H1 (cell line): ENCODE measurements at regions not wholly inside any gene's neighbourhood (a gene's known extent, or its start where the extent isn't known, plus 50 kb on each side); places are given as distances from the start of the nearest gene placed in this dataset.

ENCODE experiments used
- CTCF ChIA-PET: fragments of 300-600 bp; sonication (Branson Sonifier 250); formaldehyde crosslinking; loops from one replicate; lab custom pipeline; 2021; ENCODE audit not compliant: partially characterized antibody; lab: Charles Lee
- POLR2A ChIA-PET: fragments of 300-600 bp; sonication (Branson Sonifier 250); formaldehyde crosslinking; loops from one replicate; lab custom pipeline; 2021; ENCODE audit warnings: inconsistent platforms; ENCODE audit not compliant: partially characterized antibody; lab: Charles Lee
- DNase-seq, 2 experiments: peaks; one replicate each; pipeline versions ENCODE4 v3.0.0 to v3.0.0-alpha.2; 2010 to 2022; ENCODE audit warnings: low spot score in 2 of 2, low read depth in 1 of 2, mixed read lengths in 1 of 2
- FAIRE-seq: peaks from 2 replicates; lab custom pipeline; 2011; peaks lifted over from hg19 to GRCh38; lab: Jason Lieb, UNC
- H2AFZ ChIP-seq: 2 replicates; pipeline ENCODE4 v1.8.1; 2012; ENCODE audit warnings: low read length, inconsistent platforms
- H2AK5ac ChIP-seq: 2 replicates; pipeline ENCODE4 v1.6.1; 2013; ENCODE audit warnings: low read depth, low read length
- H2BK120ac ChIP-seq: replicated peaks from 2 replicates; pipeline ENCODE3; 2013; ENCODE audit warnings: low read depth, low read length, inconsistent platforms
- H2BK12ac ChIP-seq: 2 replicates; pipeline ENCODE4 v1.6.1; 2013; ENCODE audit warnings: low read depth, low read length
- H2BK15ac ChIP-seq: 2 replicates; pipeline ENCODE4 v1.6.1; 2013; ENCODE audit warnings: low read length
- H2BK20ac ChIP-seq: 2 replicates; pipeline ENCODE4 v1.6.1; 2013; ENCODE audit warnings: low read length
- H2BK5ac ChIP-seq: 2 replicates; pipeline ENCODE4 v1.6.1; 2013; ENCODE audit warnings: low read depth, low read length
- H3K14ac ChIP-seq: 2 replicates; pipeline ENCODE4 v1.6.1; 2013; ENCODE audit warnings: inconsistent platforms; ENCODE audit not compliant: insufficient read length
- H3K18ac ChIP-seq: 2 replicates; pipeline ENCODE4 v1.6.1; 2013; ENCODE audit warnings: low read length; ENCODE audit errors: extremely low read depth
- H3K23ac ChIP-seq: 2 replicates; pipeline ENCODE4 v1.6.1; 2013; ENCODE audit warnings: inconsistent platforms; ENCODE audit not compliant: insufficient read length
- H3K23me2 ChIP-seq: 2 replicates; pipeline ENCODE4 v1.6.1; 2013; ENCODE audit warnings: low read depth, low read length
- H3K27ac ChIP-seq: 2 replicates; pipeline ENCODE4 v1.6.1; 2011; ENCODE audit warnings: low read depth, low read length, inconsistent platforms
- H3K27me3 ChIP-seq, 4 experiments: replicated peaks in 1 of 4; 1 replicate in 1 of 4; 2 replicates in 3 of 4; pipeline versions ENCODE4 v1.6.1 to v1.8.1; 2011 to 2013; ENCODE audit warnings: low read length in 3 of 4, mild to moderate bottlenecking in 3 of 4, inconsistent platforms in 2 of 4, mixed read lengths in 2 of 4, moderate library complexity in 1 of 4; ENCODE audit not compliant: control insufficient read depth in 3 of 4, insufficient read depth in 3 of 4; ENCODE audit errors: extremely low read depth in 1 of 4
- H3K36me3 ChIP-seq, 4 experiments: 2 replicates each; pipeline versions ENCODE4 v1.6.1 to v1.8.1; 2011 to 2013; ENCODE audit warnings: mild to moderate bottlenecking in 4 of 4, low read length in 3 of 4, moderate library complexity in 2 of 4, control low read depth in 1 of 4, inconsistent platforms in 1 of 4; ENCODE audit not compliant: insufficient read depth in 4 of 4, control insufficient read depth in 2 of 4
- H3K4ac ChIP-seq: replicated peaks from 2 replicates; pipeline ENCODE3; 2013; ENCODE audit warnings: low read length, low read depth, mixed read lengths, inconsistent platforms; ENCODE audit not compliant: insufficient read length
- H3K4me1 ChIP-seq, 4 experiments: replicated peaks in 1 of 4; 1 replicate in 1 of 4; 2 replicates in 3 of 4; pipeline versions ENCODE4 v1.6.1 to v1.8.1; 2011 to 2013; ENCODE audit warnings: low read length in 3 of 4, inconsistent platforms in 2 of 4, mixed read lengths in 1 of 4; ENCODE audit not compliant: insufficient read depth in 4 of 4, control insufficient read depth in 3 of 4
- H3K4me2 ChIP-seq, 2 experiments: 2 replicates each; pipeline versions ENCODE4 v1.6.1 to v1.8.1; 2011 to 2013; ENCODE audit warnings: low read depth in 2 of 2, low read length in 2 of 2, control low read depth in 1 of 2, inconsistent platforms in 1 of 2, mild to moderate bottlenecking in 1 of 2; ENCODE audit not compliant: insufficient read depth in 1 of 2
- H3K4me3 ChIP-seq, 4 experiments: fragments of 200-600, 300-600 bp in 1 of 4; sonication (generic), shearing (Covaris generic), sonication (Bioruptor Twin) in 1 of 4; 2 replicates each; pipeline versions ENCODE4 v1.5.1 to v1.8.1; 2011 to 2016; ENCODE audit warnings: low read length in 4 of 4, low read depth in 3 of 4, control low read depth in 2 of 4, inconsistent platforms in 2 of 4, mild to moderate bottlenecking in 2 of 4, mixed read lengths in 1 of 4, moderate library complexity in 1 of 4; ENCODE audit not compliant: insufficient read depth in 2 of 4; ENCODE audit errors: extremely low read depth in 1 of 4
- H3K56ac ChIP-seq: replicated peaks from 2 replicates; pipeline ENCODE3; 2013; ENCODE audit warnings: low read depth, mild to moderate bottlenecking, mixed read lengths, low read length, inconsistent platforms; ENCODE audit not compliant: insufficient read length
- H3K79me1 ChIP-seq: 2 replicates; pipeline ENCODE4 v1.6.1; 2013; ENCODE audit warnings: low read depth, low read length, control low read depth
- H3K79me2 ChIP-seq, 2 experiments: 2 replicates each; pipeline versions ENCODE4 v1.6.1 to v1.8.1; 2012 to 2013; ENCODE audit warnings: low read length in 2 of 2, mild to moderate bottlenecking in 2 of 2, inconsistent platforms in 1 of 2; ENCODE audit not compliant: insufficient read depth in 2 of 2, control insufficient read depth in 1 of 2
- H3K9ac ChIP-seq, 4 experiments: replicated peaks in 1 of 4; 1 replicate in 1 of 4; 2 replicates in 3 of 4; pipeline versions ENCODE4 v1.6.1 to v1.8.1; 2011 to 2013; ENCODE audit warnings: low read depth in 3 of 4, low read length in 3 of 4, control low read depth in 2 of 4, mild to moderate bottlenecking in 2 of 4, moderate library complexity in 2 of 4, inconsistent platforms in 1 of 4; ENCODE audit errors: extremely low read depth in 1 of 4
- H3K9me3 ChIP-seq, 2 experiments: 2 replicates each; pipeline versions ENCODE4 v1.6.1 to v1.8.1; 2012 to 2013; ENCODE audit warnings: mild to moderate bottlenecking in 2 of 2, moderate library complexity in 2 of 2, control low read depth in 1 of 2, inconsistent platforms in 1 of 2, low read depth in 1 of 2, low read length in 1 of 2, mixed read lengths in 1 of 2; ENCODE audit not compliant: insufficient read depth in 2 of 2
- H4K20me1 ChIP-seq, 2 experiments: replicated peaks in 1 of 2; 2 replicates each; pipeline versions ENCODE3 to v1.8.1; 2011 to 2013; ENCODE audit warnings: inconsistent platforms in 2 of 2, low read length in 2 of 2, mild to moderate bottlenecking in 1 of 2; ENCODE audit not compliant: insufficient read depth in 2 of 2, control insufficient read depth in 1 of 2
- H4K5ac ChIP-seq: 2 replicates; pipeline ENCODE4 v1.6.1; 2013; ENCODE audit warnings: low read length, low read depth, mixed read lengths, inconsistent platforms; ENCODE audit not compliant: insufficient read length
- H4K8ac ChIP-seq: 2 replicates; pipeline ENCODE4 v1.8.0; 2013; ENCODE audit warnings: mild to moderate bottlenecking, moderate library complexity, low read length, inconsistent platforms; ENCODE audit not compliant: insufficient read depth; ENCODE audit errors: extremely low read depth
- H4K91ac ChIP-seq: replicated peaks from 2 replicates; pipeline ENCODE3; 2013; ENCODE audit warnings: low read length, mixed read lengths, inconsistent platforms; ENCODE audit not compliant: insufficient read length
- BRCA1 ChIP-seq: IDR thresholded peaks from 2 replicates; pipeline ENCODE4 v1.6.1; 2012; ENCODE audit warnings: low read depth, low read length, improper control_type of control experiment
- CHD2 ChIP-seq: IDR thresholded peaks from 2 replicates; pipeline ENCODE4 v1.6.1; 2012; ENCODE audit warnings: low read length, improper control_type of control experiment
- CREB1 ChIP-seq: IDR thresholded peaks from 2 replicates; pipeline ENCODE4 v1.6.1; 2012; ENCODE audit warnings: inconsistent platforms
- CTBP2 ChIP-seq: IDR thresholded peaks from 2 replicates; pipeline ENCODE4 v1.7.0; 2011; ENCODE audit warnings: borderline replicate concordance, mild to moderate bottlenecking, moderate library complexity, mixed read lengths, low read length; ENCODE audit not compliant: insufficient read depth, insufficient read length
- GTF2F1 ChIP-seq: IDR thresholded peaks from 2 replicates; pipeline ENCODE4 v1.6.1; 2012; ENCODE audit warnings: low read depth, low read length, improper control_type of control experiment, borderline replicate concordance
- JUN ChIP-seq: IDR thresholded peaks from 2 replicates; pipeline ENCODE4 v1.6.1; 2011; ENCODE audit warnings: low read depth, mild to moderate bottlenecking, improper control_type of control experiment, low read length
- KDM4A ChIP-seq: IDR thresholded peaks from one replicate; pipeline ENCODE4 v1.7.1; 2012; ENCODE audit warnings: low read depth, mild to moderate bottlenecking, moderate library complexity, low read length, inconsistent platforms; ENCODE audit not compliant: severe bottlenecking
- MAFK ChIP-seq: IDR thresholded peaks from 2 replicates; pipeline ENCODE4 v1.6.1; 2012; ENCODE audit warnings: low read depth, mild to moderate bottlenecking, improper control_type of control experiment, low read length
- POLR2A ChIP-seq, 2 experiments: IDR thresholded peaks; 1 replicate in 1 of 2; 2 replicates in 1 of 2; pipeline ENCODE4 v1.6.1; 2011; ENCODE audit warnings: low read depth in 2 of 2, low read length in 2 of 2, mild to moderate bottlenecking in 2 of 2; ENCODE audit errors: control extremely low read depth in 1 of 2
- POLR2AphosphoS5 ChIP-seq: IDR thresholded peaks from 2 replicates; pipeline ENCODE4 v1.6.1; 2011; ENCODE audit warnings: low read depth, low read length
- POU5F1 ChIP-seq: IDR thresholded peaks from 2 replicates; pipeline ENCODE4 v1.6.1; 2011; ENCODE audit warnings: low read depth, mild to moderate bottlenecking, low read length, moderate library complexity
- SIN3A ChIP-seq, 2 experiments: IDR thresholded peaks in 1 of 2; conservative IDR thresholded peaks in 1 of 2; 2 replicates each; pipeline ENCODE4 v1.6.1; 2011 to 2012; ENCODE audit warnings: low read length in 2 of 2, improper control_type of control experiment in 1 of 2, low read depth in 1 of 2, mild to moderate bottlenecking in 1 of 2
- SIRT6 ChIP-seq: IDR thresholded peaks from one replicate; pipeline ENCODE4 v1.7.1; 2012; ENCODE audit warnings: low read length, inconsistent platforms
- SP4 ChIP-seq: IDR thresholded peaks from 2 replicates; pipeline ENCODE4 v1.6.1; 2012; ENCODE audit warnings: low read length, inconsistent platforms
- SRF ChIP-seq: IDR thresholded peaks from 2 replicates; pipeline ENCODE4 v1.6.1; 2011; ENCODE audit warnings: mild to moderate bottlenecking, low read depth, low read length, moderate library complexity
- TCF12 ChIP-seq: IDR thresholded peaks from 2 replicates; pipeline ENCODE4 v1.6.1; 2011; ENCODE audit warnings: low read depth, mild to moderate bottlenecking, low read length
- YY1 ChIP-seq: IDR thresholded peaks from 2 replicates; pipeline ENCODE4 v1.6.1; 2011; ENCODE audit warnings: low read depth, mild to moderate bottlenecking, low read length
- WGBS, 2 experiments: shearing (Covaris generic) in 1 of 2; methylation state at CpG; one replicate each; pipeline versions ENCODE4 v1.1.6 to v1.1.7; 2013 to 2015; ENCODE audit warnings: low lambda C conversion rate in 2 of 2, mixed read lengths in 2 of 2, inconsistent platforms in 1 of 2, low coverage in 1 of 2, missing lambda C conversion rate in 1 of 2; ENCODE audit not compliant: insufficient replicate concordance in 2 of 2, insufficient coverage in 1 of 2, insufficient read length in 1 of 2; ENCODE audit errors: extremely low coverage in 1 of 2, missing lambda C conversion rate in 1 of 2; 5-methylcytosine and 5-hydroxymethylcytosine counted together

GRCh38 chr7:25795824-25796235 lies 356.2 kb upstream of the NFE2L3 start:
- FAIRE-seq = no peak
- H2BK120ac ChIP-seq = no peak overlapping the region
- POLR2A ChIA-PET = no interaction called here
- no peak for TF ChIP-seq POU5F1
- no peak for TF ChIP-seq KDM4A
- TF ChIP-seq YY1 = no peak
- TF ChIP-seq CHD2 = no peak
- no peak for TF ChIP-seq MAFK
- no peak for TF ChIP-seq CREB1
- TF ChIP-seq BRCA1 = no peak
- TF ChIP-seq CTBP2 = no peak
- TF ChIP-seq SP4 = no peak
- no peak for TF ChIP-seq SIRT6
- no peak for TF ChIP-seq POLR2AphosphoS5
- TF ChIP-seq TCF12 = no peak
- no peak for TF ChIP-seq SIN3A (conservative IDR thresholded peaks at IDR 0.05 in 1 of 2, IDR thresholded peaks at IDR 0.05 in 1 of 2; ENCODE audit: low read depth in 1 of 2, low read length in 2 of 2)
- no peak for TF ChIP-seq GTF2F1
- TF ChIP-seq JUN = no peak
- TF ChIP-seq SRF = no peak
- no peak for TF ChIP-seq POLR2A (IDR thresholded peaks at IDR 0.05; ENCODE audit: control extremely low read depth in 1 of 2, low read depth in 2 of 2, low read length in 2 of 2)

More at GRCh38 chr7:25795824-25796235, 356.2 kb upstream of the NFE2L3 start:
- Histone ChIP-seq H3K9me3 (no peaks in the 10 kb centered on the region), H4K91ac (no peak overlapping the region), H2BK15ac (no peak overlapping the region), H3K36me3 (no peaks in the 10 kb centered on the region), H2AFZ (no peak overlapping the region; the same call in 1 of the 2 replicates), H3K4me2 (no peak overlapping the region), H4K5ac (no peak overlapping the region), H4K8ac (no peak overlapping the region), H3K23ac (no peak overlapping the region), H3K4ac (no peak overlapping the region), H3K27ac (no peak overlapping the region), H4K20me1 (no peaks in the 10 kb centered on the region), H3K79me1 (no peaks in the 10 kb centered on the region), H3K23me2 (no peaks in the 10 kb centered on the region), H3K79me2 (no peaks in the 10 kb centered on the region), H3K4me1 (no peaks in the 10 kb centered on the region), H2AK5ac (no peak overlapping the region), H2BK20ac (no peak overlapping the region), H3K27me3 (no peaks in the 10 kb centered on the region), H2BK5ac (no peak overlapping the region), H3K56ac (no peak overlapping the region), H3K18ac (no peak overlapping the region), H3K9ac (no peak overlapping the region), H2BK12ac (no peak overlapping the region), H3K4me3 (no peak overlapping the region), H3K14ac (no peak overlapping the region)
- 94% methylated on average over 2 of the region's 2 CpGs; no CpG with 5 or more reads in 1 of the 2 experiments for WGBS, 2 experiments
- DNase-seq = no peak
- CTCF ChIA-PET = interaction anchor here (0.9 to 1.6 kb wide), 3 partner anchors 9 to 43 kb away, joined by 3 to 6 read pairs (median 3); no protein-coding TSS in a partner anchor
